A549 (cell line): ENCODE measurements at regions not wholly inside any gene's neighbourhood (a gene's known extent, or its start where the extent isn't known, plus 50 kb on each side); places are given as distances from the start of the nearest gene placed in this dataset.

Experiments
- ATAC-seq, 2 experiments: fragments of 200-7000 bp in 1 of 2; fragments of >200 bp in 1 of 2; cut with Nextera tagmentation in 1 of 2; cut with Tn5 transposase in 1 of 2; 3 replicates each; pipeline versions ENCODE4 v1.8.0 to v1.9.1; 2018 to 2020; ENCODE audit warnings: mild to moderate bottlenecking in 1 of 2, moderate library complexity in 1 of 2
- CTCF ChIA-PET: fragments of 300-600 bp; sonication (Branson Sonifier 250); formaldehyde crosslinking; extraction: SDS; loops from one replicate; lab custom pipeline; 2021; ENCODE audit warnings: antibody characterized with exemption, inconsistent platforms; lab: Yijun Ruan, JAX
- POLR2A ChIA-PET: fragments of 350-600 bp; formaldehyde crosslinking; extraction: SDS; loops from one replicate; lab custom pipeline; 2021; ENCODE audit warnings: antibody characterized with exemption, inconsistent platforms; lab: Yijun Ruan, JAX
- DNase-seq, 2 experiments: peaks; one replicate each; pipeline versions ENCODE4 v3.0.0 to v3.0.0-alpha.2; 2011 to 2016; ENCODE audit warnings: low read depth in 1 of 2, low spot score in 1 of 2
- FAIRE-seq: peaks from 2 replicates; lab custom pipeline; 2011; peaks lifted over from hg19 to GRCh38; lab: Jason Lieb, UNC
- H3K27ac ChIP-seq, 2 experiments: fragments of >200 bp; sonication (Bioruptor Twin); formaldehyde crosslinking; 3 replicates each; pipeline ENCODE4 v1.5.1; 2016 to 2017
- H3K4me1 ChIP-seq: fragments of >200 bp; sonication (Bioruptor Twin); formaldehyde crosslinking; 3 replicates; pipeline ENCODE4 v1.6.1; 2016
- H3K4me2 ChIP-seq: fragments of >200 bp; sonication (Bioruptor Twin); formaldehyde crosslinking; 3 replicates; pipeline ENCODE4 v1.6.1; 2016
- H3K4me3 ChIP-seq: fragments of >200 bp; sonication (Bioruptor Twin); formaldehyde crosslinking; 3 replicates; pipeline ENCODE4 v1.5.1; 2016
- H3K9me3 ChIP-seq: fragments of >200 bp; sonication (Bioruptor Twin); formaldehyde crosslinking; 3 replicates; pipeline ENCODE4 v1.6.1; 2016
- CBX2 ChIP-seq: fragments of 200-600 bp; sonication (generic); IDR thresholded peaks from 2 replicates; pipeline ENCODE4 v1.6.1; 2016; ENCODE audit warnings: low read depth, mild to moderate bottlenecking, borderline replicate concordance
- CEBPB ChIP-seq, 2 experiments: fragments of >200 bp in 1 of 2; sonication (Bioruptor Twin) in 1 of 2; formaldehyde crosslinking in 1 of 2; IDR thresholded peaks; 2 replicates each; pipeline ENCODE4 v1.6.1; 2012 to 2016
- CHD2 ChIP-seq: fragments of 150-350 bp; IDR thresholded peaks from 2 replicates; pipeline ENCODE4 v1.6.1; 2014; ENCODE audit warnings: low read length; ENCODE audit not compliant: partially characterized antibody
- ELK1 ChIP-seq: fragments of 150-350 bp; IDR thresholded peaks from 2 replicates; pipeline ENCODE4 v1.6.1; 2014; ENCODE audit warnings: low read depth, mild to moderate bottlenecking, low read length
- EP300 ChIP-seq, 2 experiments: fragments of >200 bp; sonication (Bioruptor Twin); formaldehyde crosslinking; IDR thresholded peaks; 2 replicates in 1 of 2; 3 replicates in 1 of 2; pipeline ENCODE4 v1.6.1; 2016 to 2017
- ESRRA ChIP-seq: fragments of 150-350 bp; IDR thresholded peaks from 2 replicates; pipeline ENCODE4 v1.6.1; 2014; ENCODE audit warnings: mild to moderate bottlenecking, low read length, borderline replicate concordance
- FOSB ChIP-seq: fragments of 250-450 bp; sonication (Bioruptor Pico); IDR thresholded peaks from 2 replicates; pipeline ENCODE4 v1.5.0; 2020; ENCODE audit warnings: mild to moderate bottlenecking, moderate library complexity
- FOSL2 ChIP-seq, 2 experiments: fragments of 450-650 bp in 1 of 2; fragments of >200 bp in 1 of 2; sonication (Bioruptor Twin) in 1 of 2; formaldehyde crosslinking; IDR thresholded peaks; 2 replicates each; pipeline versions ENCODE4 v1.5.0 to v1.6.1; 2016 to 2020; ENCODE audit warnings: mild to moderate bottlenecking in 1 of 2, moderate library complexity in 1 of 2
- HDAC2 ChIP-seq: fragments of 200-600 bp; sonication (generic); IDR thresholded peaks from 2 replicates; pipeline ENCODE4 v1.6.1; 2016
- HEYL ChIP-seq: fragments of 250-450 bp; sonication (Bioruptor Pico); IDR thresholded peaks from 2 replicates; pipeline ENCODE4 v1.8.0; 2021; ENCODE audit warnings: mild to moderate bottlenecking, moderate library complexity
- HOXA7 ChIP-seq: fragments of 250-450 bp; sonication (Bioruptor Pico); IDR thresholded peaks from 2 replicates; pipeline ENCODE4 v1.5.0; 2020; ENCODE audit warnings: mild to moderate bottlenecking, moderate library complexity
- JUNB ChIP-seq: fragments of >200 bp; sonication (Bioruptor Twin); formaldehyde crosslinking; IDR thresholded peaks from 2 replicates; pipeline ENCODE4 v1.6.1; 2016
- KDM5A ChIP-seq: fragments of 200-600 bp; sonication (generic); IDR thresholded peaks from 2 replicates; pipeline ENCODE4 v1.6.1; 2016; ENCODE audit warnings: antibody characterized with exemption, mild to moderate bottlenecking
- MAFK ChIP-seq: fragments of 450-650 bp; IDR thresholded peaks from 2 replicates; pipeline ENCODE4 v1.6.1; 2014; ENCODE audit not compliant: partially characterized antibody
- MAX ChIP-seq: IDR thresholded peaks from 2 replicates; pipeline ENCODE4 v1.6.1; 2012
- MAZ ChIP-seq: fragments of 150-350 bp; IDR thresholded peaks from 2 replicates; pipeline ENCODE4 v1.6.1; 2014; ENCODE audit warnings: antibody characterized with exemption, low read depth, low read length, borderline replicate concordance
- MYC ChIP-seq: IDR thresholded peaks from 2 replicates; pipeline ENCODE4 v1.6.1; 2012; ENCODE audit warnings: mild to moderate bottlenecking, inconsistent platforms, low read length, improper control_type of control experiment, borderline replicate concordance
- NR3C1 ChIP-seq: fragments of >200 bp; sonication (Bioruptor Twin); formaldehyde crosslinking; IDR thresholded peaks from 3 replicates; pipeline ENCODE4 v1.6.1; 2017
- PHF8 ChIP-seq: fragments of 200-600 bp; sonication (generic); IDR thresholded peaks from 2 replicates; pipeline ENCODE4 v1.6.1; 2016; ENCODE audit warnings: low read depth, mild to moderate bottlenecking, antibody characterized with exemption, moderate library complexity, borderline replicate concordance
- POLR2A ChIP-seq: IDR thresholded peaks from 2 replicates; pipeline ENCODE4 v1.6.1; 2012; ENCODE audit warnings: mild to moderate bottlenecking, low read length
- POLR2AphosphoS2 ChIP-seq: conservative IDR thresholded peaks from 2 replicates; pipeline ENCODE4 v1.6.1; 2012; ENCODE audit warnings: low read length, improper control_type of control experiment, inconsistent platforms
- RAD21 ChIP-seq, 2 experiments: fragments of >200 bp in 1 of 2; sonication (Bioruptor Twin) in 1 of 2; formaldehyde crosslinking in 1 of 2; IDR thresholded peaks in 1 of 2; conservative IDR thresholded peaks in 1 of 2; 2 replicates in 1 of 2; 3 replicates in 1 of 2; pipeline ENCODE4 v1.6.1; 2012 to 2018; ENCODE audit warnings: inconsistent platforms in 1 of 2
- RARB ChIP-seq: fragments of 250-450 bp; sonication (Bioruptor Pico); IDR thresholded peaks from 2 replicates; pipeline ENCODE4 v1.8.0; 2021; ENCODE audit warnings: mild to moderate bottlenecking, moderate library complexity
- SMC3 ChIP-seq: fragments of >200 bp; sonication (Bioruptor Twin); formaldehyde crosslinking; IDR thresholded peaks from 3 replicates; pipeline ENCODE4 v1.6.1; 2018; ENCODE audit warnings: inconsistent platforms
- TP53 ChIP-seq: fragments of 250-450 bp; sonication (Bioruptor Pico); IDR thresholded peaks from 2 replicates; pipeline ENCODE4 v1.5.0; 2021; ENCODE audit warnings: mild to moderate bottlenecking, moderate library complexity
- ZC3H11A ChIP-seq: fragments of 450-650 bp; IDR thresholded peaks from 2 replicates; pipeline ENCODE4 v1.6.1; 2014; ENCODE audit warnings: antibody characterized with exemption, mild to moderate bottlenecking
- ZFP36 ChIP-seq: fragments of 450-650 bp; IDR thresholded peaks from 2 replicates; pipeline ENCODE4 v1.6.1; 2014; ENCODE audit warnings: borderline replicate concordance; ENCODE audit not compliant: partially characterized antibody
- ZSCAN20 ChIP-seq: fragments of 250-450 bp; sonication (Bioruptor Pico); IDR thresholded peaks from 2 replicates; pipeline ENCODE4 v1.8.0; 2022; ENCODE audit warnings: mild to moderate bottlenecking, moderate library complexity
- WGBS: methylation state at CpG from one replicate; pipeline ENCODE4 v1.1.6; 2017; ENCODE audit errors: missing lambda C conversion rate; 5-methylcytosine and 5-hydroxymethylcytosine counted together
- TF ChIP-seq, protein P1 (sequence below): fragments of 450-650 bp; IDR thresholded peaks from 2 replicates; pipeline ENCODE4 v1.6.1; 2014; ENCODE audit warnings: antibody characterized with exemption

- no peak overlapping the region for H3K4me3 ChIP-seq
- WGBS, result 19% methylated on average over 2 of the region's 2 CpGs
- H3K9me3 ChIP-seq, result no peaks in the 10 kb centered on the region
- no peak for TF ChIP-seq FOSB (CRISPR knock-in tag)
- TF ChIP-seq RARB (CRISPR knock-in tag), result no peak
- no peak for TF ChIP-seq KDM5A
- no peak for TF ChIP-seq POLR2A
- TF ChIP-seq ZC3H11A, result no peak
- TF ChIP-seq EP300 (IDR thresholded peaks at IDR 0.05), result no peak
- no peak for TF ChIP-seq POLR2AphosphoS2
- no peak for TF ChIP-seq HDAC2
- no peak for TF ChIP-seq HEYL (CRISPR knock-in tag)
- TF ChIP-seq MAZ, result no peak
- TF ChIP-seq MYC, result no peak
- TF ChIP-seq CBX2, result no peak
- no peak for TF ChIP-seq JUNB
- TF ChIP-seq CHD2, result no peak
- TF ChIP-seq RAD21 (conservative IDR thresholded peaks at IDR 0.05 in 1 of 2, IDR thresholded peaks at IDR 0.05 in 1 of 2), result no peak
- TF ChIP-seq TP53 (CRISPR knock-in tag), result no peak
- no peak for TF ChIP-seq ESRRA
- TF ChIP-seq MAFK, result no peak
- TF ChIP-seq NR3C1, result no peak
- ChIA-PET CTCF (no interaction called here), POLR2A (no interaction called here)
- no peak overlapping the region for H3K4me2 ChIP-seq
- no peaks in the 10 kb centered on the region for H3K4me1 ChIP-seq
- no peak overlapping the region for H3K27ac ChIP-seq
- no peak for FAIRE-seq
- no peak for ATAC-seq
- no peak for DNase-seq
These were observed 153.4 kb upstream of the QRFPR start for GRCh38 chr4:121534187-121534586.

- DNase-seq (no peak), ATAC-seq (no peak), FAIRE-seq (no peak)
- Histone ChIP-seq H3K4me2 (no peak overlapping the region), H3K9me3 (no peaks in the 10 kb centered on the region), H3K27ac (no peak overlapping the region), H3K4me1 (no peaks in the 10 kb centered on the region), H3K4me3 (no peak overlapping the region)
- ChIA-PET CTCF (no interaction called here), POLR2A (no interaction called here)
- no peak for TF ChIP-seq CEBPB (IDR thresholded peaks at IDR 0.05)
- TF ChIP-seq JUNB, result no peak
- TF ChIP-seq ZC3H11A, result no peak
- TF ChIP-seq SMC3, result no peak
- no peak for TF ChIP-seq ELK1
- TF ChIP-seq RAD21 (conservative IDR thresholded peaks at IDR 0.05 in 1 of 2, IDR thresholded peaks at IDR 0.05 in 1 of 2), result no peak
- no peak for TF ChIP-seq ZFP36
- no peak for TF ChIP-seq ZSCAN20
- no peak for TF ChIP-seq PHF8
- TF ChIP-seq HOXA7, result no peak
- TF ChIP-seq MAZ, result no peak
- no peak for TF ChIP-seq MAX
- no peak for TF ChIP-seq FOSL2 (IDR thresholded peaks at IDR 0.05)
- TF ChIP-seq FOSL2 (CRISPR knock-in tag; IDR thresholded peaks at IDR 0.05), result no peak
- TF ChIP-seq, protein P1, sequence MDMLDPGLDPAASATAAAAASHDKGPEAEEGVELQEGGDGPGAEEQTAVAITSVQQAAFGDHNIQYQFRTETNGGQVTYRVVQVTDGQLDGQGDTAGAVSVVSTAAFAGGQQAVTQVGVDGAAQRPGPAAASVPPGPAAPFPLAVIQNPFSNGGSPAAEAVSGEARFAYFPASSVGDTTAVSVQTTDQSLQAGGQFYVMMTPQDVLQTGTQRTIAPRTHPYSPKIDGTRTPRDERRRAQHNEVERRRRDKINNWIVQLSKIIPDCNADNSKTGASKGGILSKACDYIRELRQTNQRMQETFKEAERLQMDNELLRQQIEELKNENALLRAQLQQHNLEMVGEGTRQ, result no peak
- TF ChIP-seq HDAC2, result no peak
- WGBS, result 32% methylated on average over 3 of the region's 3 CpGs
These were observed 145.7 kb upstream of the QRFPR start for GRCh38 chr4:121526509-121526908.
